ENCODE measurements at regions not wholly inside any gene's neighbourhood (a gene's known extent, or its start where the extent isn't known, plus 50 kb on each side); places are given as distances from the start of the nearest gene placed in this dataset.

DNA sequence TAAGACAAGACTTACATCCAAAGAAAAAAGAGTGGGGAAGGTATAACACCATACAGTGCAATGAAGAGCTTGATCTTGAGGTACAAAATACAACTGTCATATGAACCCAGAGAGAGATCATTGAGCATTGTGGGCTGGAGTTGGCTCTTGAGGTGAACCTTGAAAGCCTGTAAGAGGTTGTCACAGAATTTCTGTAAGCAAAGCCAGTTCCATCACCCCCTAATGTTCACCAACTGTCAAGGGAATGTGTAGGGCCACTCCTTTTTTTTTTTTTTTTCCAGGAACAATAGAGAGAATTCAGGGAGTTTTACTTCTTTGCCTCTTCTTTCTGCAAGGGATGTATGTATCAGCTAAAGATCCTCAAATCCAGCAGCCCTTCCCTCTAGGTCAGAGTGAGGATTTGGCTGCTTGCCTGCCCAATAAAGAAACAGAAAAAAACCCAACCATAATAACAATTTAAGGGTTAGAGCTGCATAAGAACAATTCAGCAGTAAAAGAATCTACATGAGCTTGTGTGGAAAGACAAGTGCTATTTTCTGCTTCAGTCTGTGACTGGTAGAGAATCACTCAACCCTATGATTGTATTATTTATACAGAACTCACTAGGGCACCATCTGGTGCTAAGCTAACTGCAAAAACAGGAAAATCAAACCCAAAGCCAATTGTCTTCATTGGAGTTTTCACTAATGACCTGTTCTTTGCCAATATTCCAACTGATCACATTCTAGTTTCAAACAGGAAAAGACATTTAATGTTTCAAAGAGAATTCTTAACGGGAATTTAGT, 217.5 kb upstream of the TEX13C start:
- no peaks in the 10 kb centered on the region for H3K9me3 ChIP-seq
- TF ChIP-seq, protein P1, sequence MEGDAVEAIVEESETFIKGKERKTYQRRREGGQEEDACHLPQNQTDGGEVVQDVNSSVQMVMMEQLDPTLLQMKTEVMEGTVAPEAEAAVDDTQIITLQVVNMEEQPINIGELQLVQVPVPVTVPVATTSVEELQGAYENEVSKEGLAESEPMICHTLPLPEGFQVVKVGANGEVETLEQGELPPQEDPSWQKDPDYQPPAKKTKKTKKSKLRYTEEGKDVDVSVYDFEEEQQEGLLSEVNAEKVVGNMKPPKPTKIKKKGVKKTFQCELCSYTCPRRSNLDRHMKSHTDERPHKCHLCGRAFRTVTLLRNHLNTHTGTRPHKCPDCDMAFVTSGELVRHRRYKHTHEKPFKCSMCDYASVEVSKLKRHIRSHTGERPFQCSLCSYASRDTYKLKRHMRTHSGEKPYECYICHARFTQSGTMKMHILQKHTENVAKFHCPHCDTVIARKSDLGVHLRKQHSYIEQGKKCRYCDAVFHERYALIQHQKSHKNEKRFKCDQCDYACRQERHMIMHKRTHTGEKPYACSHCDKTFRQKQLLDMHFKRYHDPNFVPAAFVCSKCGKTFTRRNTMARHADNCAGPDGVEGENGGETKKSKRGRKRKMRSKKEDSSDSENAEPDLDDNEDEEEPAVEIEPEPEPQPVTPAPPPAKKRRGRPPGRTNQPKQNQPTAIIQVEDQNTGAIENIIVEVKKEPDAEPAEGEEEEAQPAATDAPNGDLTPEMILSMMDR (IDR thresholded peaks at IDR 0.05): no peak
- no peak for TF ChIP-seq POLR2A (IDR thresholded peaks at IDR 0.05)
- H3K36me3 ChIP-seq: no peaks in the 10 kb centered on the region
- no peaks in the 10 kb centered on the region for H3K4me1 ChIP-seq
- 40% methylated on average over 1 of the region's 1 CpG for WGBS (ENCODE audit: insufficient coverage, low coverage, low lambda C conversion rate, missing lambda C conversion rate)
- intact Hi-C loops (cut with DNase I): no loop called here
- H3K27me3 ChIP-seq: no peaks in the 10 kb centered on the region
- no peak overlapping the region for H3K27ac ChIP-seq
- DNase-seq (no peak), ATAC-seq (no peak)
- no peak overlapping the region for H3K4me3 ChIP-seq

DNA sequence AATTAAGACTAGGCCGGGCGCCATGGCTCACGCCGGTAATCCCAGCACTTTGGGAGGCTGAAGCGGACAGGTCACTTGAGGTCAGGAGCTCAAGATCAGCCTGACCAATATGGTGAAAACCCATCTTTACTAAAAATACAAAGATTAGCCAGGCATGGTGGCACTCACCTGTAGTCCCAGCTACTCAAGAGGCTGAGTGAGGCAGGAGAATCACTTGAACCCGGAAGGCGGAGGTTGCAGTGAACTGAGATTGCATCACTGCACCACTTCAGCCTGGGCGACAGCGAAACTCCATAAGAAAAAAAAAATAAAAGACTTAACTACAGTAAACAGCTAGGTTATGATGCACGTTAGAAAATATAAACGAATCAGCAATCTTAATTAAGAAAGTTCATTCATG, 216.0 kb upstream of the TEX13C start:
- H3K9me3 ChIP-seq: no peaks in the 10 kb centered on the region
- H3K27me3 ChIP-seq: no peaks in the 10 kb centered on the region
- no peak for ATAC-seq
- no peaks in the 10 kb centered on the region for H3K4me1 ChIP-seq
- intact Hi-C loops (cut with DNase I): no loop called here
- H3K4me3 ChIP-seq: no peak overlapping the region
- DNase-seq: no peak
- TF ChIP-seq, protein P1 (IDR thresholded peaks at IDR 0.05): no peak
- no peak for TF ChIP-seq POLR2A (IDR thresholded peaks at IDR 0.05)
- no peaks in the 10 kb centered on the region for H3K36me3 ChIP-seq
- 79% methylated on average over 11 of the region's 11 CpGs for WGBS (ENCODE audit: insufficient coverage, low coverage, low lambda C conversion rate, missing lambda C conversion rate)
- H3K27ac ChIP-seq: no peak overlapping the region

DNA sequence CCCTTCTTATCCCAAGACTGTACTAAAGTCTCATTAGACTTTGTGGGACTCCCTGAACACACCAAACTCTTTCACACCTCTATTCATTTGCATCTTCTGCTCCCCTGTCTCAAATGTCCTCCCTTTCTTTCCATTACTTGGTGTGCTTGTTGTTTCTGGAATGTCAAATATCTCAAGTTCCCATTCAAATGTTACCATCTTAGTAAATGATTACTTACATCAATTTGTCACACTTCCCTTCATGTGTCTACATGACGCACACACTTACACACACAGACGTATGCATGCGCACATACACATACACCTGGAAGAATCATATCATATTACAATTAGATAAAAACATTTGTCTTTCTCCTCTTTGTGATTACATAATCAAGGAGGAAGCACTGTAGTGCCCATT, 210.8 kb upstream of the TEX13C start:
- intact Hi-C loops (cut with DNase I): no loop called here
- WGBS (ENCODE audit: insufficient coverage, low coverage, low lambda C conversion rate, missing lambda C conversion rate): 95% methylated on average over 3 of the region's 3 CpGs
- no peaks in the 10 kb centered on the region for H3K36me3 ChIP-seq
- DNase-seq (no peak), ATAC-seq (no peak)
- H3K9me3 ChIP-seq: no peaks in the 10 kb centered on the region
- TF ChIP-seq POLR2A (IDR thresholded peaks at IDR 0.05): no peak
- TF ChIP-seq, protein P1 (IDR thresholded peaks at IDR 0.05): no peak
- no peaks in the 10 kb centered on the region for H3K27me3 ChIP-seq
- H3K27ac ChIP-seq: no peak overlapping the region
- H3K4me3 ChIP-seq: no peak overlapping the region
- H3K4me1 ChIP-seq: no peaks in the 10 kb centered on the region

DNA sequence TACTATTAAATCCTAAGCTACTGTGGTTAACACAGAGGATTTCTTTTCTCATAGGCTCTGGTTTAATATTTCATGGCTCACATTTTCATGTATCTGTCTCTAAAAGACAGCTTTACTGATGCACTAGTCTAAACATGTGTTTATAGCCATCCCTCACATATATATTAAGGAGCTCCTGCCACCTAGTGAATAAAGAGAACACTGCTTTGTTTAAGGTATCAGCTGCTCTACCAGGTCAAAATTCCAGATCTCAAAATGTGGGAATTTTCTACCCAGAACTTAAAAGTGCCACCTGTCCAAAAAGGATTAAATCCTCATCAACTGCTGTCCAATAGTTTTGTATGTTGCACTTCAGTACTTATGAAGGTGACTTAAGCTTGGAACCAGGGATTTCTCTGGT, 188.5 kb upstream of the TEX13C start:
- no peaks in the 10 kb centered on the region for H3K9me3 ChIP-seq
- DNase-seq (no peak), ATAC-seq (peak; percentile 73 to 87 (median 81))
- no peak overlapping the region for H3K4me3 ChIP-seq
- H3K27ac ChIP-seq: no peak overlapping the region
- TF ChIP-seq, protein P1 (IDR thresholded peaks at IDR 0.05): peak; percentile 44 to 48 (median 46)
- no peak for TF ChIP-seq POLR2A (IDR thresholded peaks at IDR 0.05)
- no peaks in the 10 kb centered on the region for H3K36me3 ChIP-seq
- intact Hi-C loops (cut with DNase I): no loop called here
- H3K4me1 ChIP-seq: no peaks in the 10 kb centered on the region
- no peaks in the 10 kb centered on the region for H3K27me3 ChIP-seq

Data from right lobe of liver (tissue), 6 donors.